Ovary (tissue), 3 donors: ENCODE measurements at regions not wholly inside any gene's neighbourhood (a gene's known extent, or its start where the extent isn't known, plus 50 kb on each side); places are given as distances from the start of the nearest gene placed in this dataset.

Experiments used
- CTCF ChIP-seq, 3 donors: fragments of 450-650 bp in 2 of 3; fragments of 200-600 bp in 1 of 3; IDR thresholded peaks; one replicate each; pipeline versions ENCODE4 v1.5.1 to v1.8.0; 2016 to 2022; ENCODE audit warnings: antibody characterized with exemption in 3 of 3, mild to moderate bottlenecking in 1 of 3
- POLR2A ChIP-seq: fragments of 450-650 bp; IDR thresholded peaks from one replicate; pipeline ENCODE4 v1.6.1; 2017; ENCODE audit warnings: antibody characterized with exemption, mild to moderate bottlenecking, moderate library complexity
- donor health status: DM: no; HTN: no; CAD: no.

GRCh38 chr5:169460123-169460522 is 123.5 kb upstream of the SPDL1 start:
- TF ChIP-seq POLR2A (no peak), CTCF (IDR thresholded peaks at IDR 0.05) (no peak)
